ENCODE measurements at regions not wholly inside any gene's neighbourhood (a gene's known extent, or its start where the extent isn't known, plus 50 kb on each side); places are given as distances from the start of the nearest gene placed in this dataset.

DNA sequence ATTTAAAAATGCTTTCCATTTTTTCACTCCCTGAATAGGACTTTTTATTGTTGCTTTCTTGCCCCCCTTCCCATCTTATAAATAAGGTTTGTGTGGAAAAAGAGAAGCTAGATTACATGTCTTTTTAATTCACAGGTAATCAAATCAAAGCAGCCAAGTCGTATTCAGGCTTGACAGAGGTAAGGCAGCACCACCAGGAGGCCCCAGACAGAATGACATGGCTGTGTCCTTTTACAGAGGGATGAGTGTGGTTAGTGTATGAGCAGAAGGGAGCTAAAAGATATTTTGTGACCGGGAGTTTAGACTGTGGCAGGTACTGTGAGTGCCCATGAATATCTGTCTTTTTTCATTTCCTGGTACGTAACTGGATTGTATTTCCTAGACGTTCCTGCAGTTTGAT is 596.1 kb downstream of the ETNK1 start:
- WGBS, 2 donors = 49 to 60% methylated on average over 4 of the region's 4 CpGs
- no peak for DNase-seq
- no peak for ATAC-seq
- TF ChIP-seq POLR2A (IDR thresholded peaks at IDR 0.05) = no peak
- TF ChIP-seq, protein P1, sequence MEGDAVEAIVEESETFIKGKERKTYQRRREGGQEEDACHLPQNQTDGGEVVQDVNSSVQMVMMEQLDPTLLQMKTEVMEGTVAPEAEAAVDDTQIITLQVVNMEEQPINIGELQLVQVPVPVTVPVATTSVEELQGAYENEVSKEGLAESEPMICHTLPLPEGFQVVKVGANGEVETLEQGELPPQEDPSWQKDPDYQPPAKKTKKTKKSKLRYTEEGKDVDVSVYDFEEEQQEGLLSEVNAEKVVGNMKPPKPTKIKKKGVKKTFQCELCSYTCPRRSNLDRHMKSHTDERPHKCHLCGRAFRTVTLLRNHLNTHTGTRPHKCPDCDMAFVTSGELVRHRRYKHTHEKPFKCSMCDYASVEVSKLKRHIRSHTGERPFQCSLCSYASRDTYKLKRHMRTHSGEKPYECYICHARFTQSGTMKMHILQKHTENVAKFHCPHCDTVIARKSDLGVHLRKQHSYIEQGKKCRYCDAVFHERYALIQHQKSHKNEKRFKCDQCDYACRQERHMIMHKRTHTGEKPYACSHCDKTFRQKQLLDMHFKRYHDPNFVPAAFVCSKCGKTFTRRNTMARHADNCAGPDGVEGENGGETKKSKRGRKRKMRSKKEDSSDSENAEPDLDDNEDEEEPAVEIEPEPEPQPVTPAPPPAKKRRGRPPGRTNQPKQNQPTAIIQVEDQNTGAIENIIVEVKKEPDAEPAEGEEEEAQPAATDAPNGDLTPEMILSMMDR (IDR thresholded peaks at IDR 0.05) = no peak
- no peak overlapping the region for H3K27ac ChIP-seq
- H3K36me3 ChIP-seq (replicated peaks in 1 of 2; ENCODE audit: insufficient read depth in 1 of 2, low read depth in 2 of 2) = no peaks in the 10 kb centered on the region
- no peaks in the 10 kb centered on the region for H3K27me3 ChIP-seq
- no peaks in the 10 kb centered on the region for H3K9me3 ChIP-seq
- no peaks in the 10 kb centered on the region for H3K4me1 ChIP-seq
- intact Hi-C loops (cut with DNase I) = no loop called here
- no peak overlapping the region for H3K4me3 ChIP-seq

GRCh38 chr12:23221926-23222325 is 597.0 kb downstream of the ETNK1 start:
- ATAC-seq = no peak
- intact Hi-C loops (cut with DNase I) = no loop called here
- WGBS, 2 donors = 55 to 68% methylated on average over 1 of the region's 1 CpG
- TF ChIP-seq POLR2A (IDR thresholded peaks at IDR 0.05) = no peak
- TF ChIP-seq, protein P1 (IDR thresholded peaks at IDR 0.05) = no peak
- no peak overlapping the region for H3K27ac ChIP-seq
- H3K4me3 ChIP-seq = no peak overlapping the region
- H3K4me1 ChIP-seq = no peaks in the 10 kb centered on the region
- no peaks in the 10 kb centered on the region for H3K36me3 ChIP-seq (replicated peaks in 1 of 2; ENCODE audit: insufficient read depth in 1 of 2, low read depth in 2 of 2)
- no peak for DNase-seq
- H3K27me3 ChIP-seq = no peaks in the 10 kb centered on the region
- no peaks in the 10 kb centered on the region for H3K9me3 ChIP-seq

GRCh38 chr12:23222801-23223200 is 597.8 kb downstream of the ETNK1 start:
- Histone ChIP-seq H3K36me3 (replicated peaks in 1 of 2; ENCODE audit: insufficient read depth in 1 of 2, low read depth in 2 of 2) (no peaks in the 10 kb centered on the region), H3K9me3 (no peaks in the 10 kb centered on the region), H3K27me3 (no peaks in the 10 kb centered on the region), H3K4me1 (no peaks in the 10 kb centered on the region), H3K4me3 (no peak overlapping the region), H3K27ac (no peak overlapping the region)
- TF ChIP-seq, protein P1 (IDR thresholded peaks at IDR 0.05) = no peak
- DNase-seq = no peak
- 64 to 75% methylated on average over 3 of the region's 3 CpGs for WGBS, 2 donors
- intact Hi-C loops (cut with DNase I) = no loop called here
- ATAC-seq = no peak

- Histone ChIP-seq H3K36me3 (replicated peaks in 1 of 2; ENCODE audit: insufficient read depth in 1 of 2, low read depth in 2 of 2) (no peaks in the 10 kb centered on the region), H3K4me1 (no peaks in the 10 kb centered on the region), H3K4me3 (no peak overlapping the region), H3K9me3 (no peaks in the 10 kb centered on the region), H3K27me3 (no peaks in the 10 kb centered on the region), H3K27ac (no peak overlapping the region)
- DNase-seq (no peak), ATAC-seq (no peak)
- TF ChIP-seq, protein P1 (IDR thresholded peaks at IDR 0.05) = no peak
- no peak for TF ChIP-seq POLR2A (IDR thresholded peaks at IDR 0.05)
- intact Hi-C loops (cut with DNase I) = no loop called here
- 19 to 21% methylated on average over 2 of the region's 2 CpGs for WGBS, 2 donors
These were observed 603.1 kb downstream of the ETNK1 start for GRCh38 chr12:23228101-23228500.

- 61 to 70% methylated on average over 2 of the region's 2 CpGs for WGBS, 2 donors
- ATAC-seq = no peak
- H3K27ac ChIP-seq = no peak overlapping the region
- no peaks in the 10 kb centered on the region for H3K36me3 ChIP-seq (replicated peaks in 1 of 2; ENCODE audit: insufficient read depth in 1 of 2, low read depth in 2 of 2)
- DNase-seq = no peak
- TF ChIP-seq, protein P1 (IDR thresholded peaks at IDR 0.05) = no peak
- TF ChIP-seq POLR2A (IDR thresholded peaks at IDR 0.05) = no peak
- no peaks in the 10 kb centered on the region for H3K4me1 ChIP-seq
- intact Hi-C loops (cut with DNase I) = no loop called here
- no peaks in the 10 kb centered on the region for H3K9me3 ChIP-seq
- H3K4me3 ChIP-seq = no peak overlapping the region
- no peaks in the 10 kb centered on the region for H3K27me3 ChIP-seq
These were observed 605.9 kb downstream of the ETNK1 start for GRCh38 chr12:23230899-23231298.
